ENCODE measurements at regions not wholly inside any gene's neighbourhood (a gene's known extent, or its start where the extent isn't known, plus 50 kb on each side); places are given as distances from the start of the nearest gene placed in this dataset.

DNA sequence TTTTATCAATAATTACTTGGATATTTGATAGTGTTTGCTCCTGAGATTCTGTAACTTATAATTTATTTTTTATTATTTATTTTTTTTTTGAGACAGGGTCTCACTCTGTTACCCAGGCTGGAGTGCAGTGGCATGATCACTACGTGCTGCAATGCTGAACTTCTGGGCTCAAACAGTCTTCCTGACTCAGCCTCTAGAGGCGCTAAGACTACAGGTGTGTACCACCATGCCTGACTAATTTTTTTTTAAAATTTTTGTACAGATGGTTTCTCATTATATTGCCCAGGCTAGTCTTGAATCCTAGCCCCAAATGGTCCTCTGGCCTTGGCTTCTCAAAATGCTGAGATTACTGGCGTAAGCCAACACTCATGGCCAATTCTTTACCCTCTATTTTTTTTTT, 845.5 kb upstream of the ADGRL4 start:
- DNase-seq = peak; percentile 11

DNA sequence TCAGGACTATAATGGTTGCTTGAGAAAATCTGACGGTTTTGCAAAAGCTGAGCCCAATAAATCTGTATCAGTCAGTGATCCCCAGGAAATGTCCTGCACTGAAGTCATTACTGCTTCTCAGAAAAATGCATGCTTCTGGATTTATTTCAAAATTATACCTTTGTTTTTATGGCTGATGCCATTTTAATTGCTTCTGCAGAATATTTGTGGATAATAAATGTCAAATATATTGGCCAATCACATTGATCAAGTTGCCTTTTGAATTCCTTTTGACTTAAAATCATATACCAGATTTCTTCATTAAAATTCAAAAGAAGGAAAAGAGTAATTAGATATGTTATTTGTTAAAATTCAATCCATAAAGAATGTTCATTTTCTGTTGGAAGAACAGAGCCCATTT, 842.9 kb upstream of the ADGRL4 start:
- DNase-seq = no peak

- DNase-seq = no peak
Measured at GRCh38 chr1:79848316-79848715, 841.8 kb upstream of the ADGRL4 start.

GRCh38 chr1:79847700-79848099, 841.2 kb upstream of the ADGRL4 start:
- no peak for DNase-seq

GRCh38 chr1:79845936-79846335, 839.4 kb upstream of the ADGRL4 start:
- no peak for DNase-seq

DNA sequence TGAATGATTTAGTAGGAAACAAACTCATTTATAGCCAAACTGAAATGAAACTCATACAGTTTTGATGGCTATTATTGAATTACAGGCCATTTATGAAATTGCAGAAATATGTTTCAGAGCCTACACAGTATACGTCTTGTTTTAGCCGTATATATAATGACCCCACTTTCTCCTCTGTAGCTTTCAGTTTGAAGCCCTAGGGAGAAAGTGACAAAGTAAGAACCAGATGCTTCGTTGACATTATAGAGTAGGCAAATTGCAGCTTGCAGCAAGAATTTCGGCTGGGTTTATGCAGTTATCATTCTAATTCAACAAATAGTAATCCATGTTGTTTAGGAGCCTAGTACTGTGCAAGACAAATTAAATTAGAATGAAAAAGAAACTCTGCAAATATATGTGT, 836.3 kb upstream of the ADGRL4 start:
- no peak for DNase-seq

DNA sequence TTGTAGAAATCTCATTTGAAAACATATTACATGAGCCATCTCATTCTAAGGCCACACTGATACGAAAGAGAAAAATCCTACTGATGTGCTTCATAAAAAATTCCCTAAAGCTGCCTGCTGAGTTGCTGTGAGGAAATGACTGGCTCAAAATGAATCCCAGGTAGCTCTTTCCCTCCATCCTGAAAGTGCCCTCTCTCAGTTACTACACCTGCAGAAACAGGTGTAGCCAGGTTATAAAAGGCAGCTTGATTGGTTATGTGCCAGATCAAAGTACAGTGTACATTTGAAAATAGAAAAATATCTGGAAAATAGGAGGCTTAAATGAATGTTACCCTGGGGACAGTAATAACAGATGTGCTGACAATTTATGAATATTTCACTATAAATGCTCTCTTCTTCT, 833.4 kb upstream of the ADGRL4 start:
- no peak for DNase-seq

GRCh38 chr1:79827446-79827845, 820.9 kb upstream of the ADGRL4 start:
- DNase-seq = no peak

GRCh38 chr1:79825551-79825950, 819.0 kb upstream of the ADGRL4 start:
- no peak for DNase-seq

DNA sequence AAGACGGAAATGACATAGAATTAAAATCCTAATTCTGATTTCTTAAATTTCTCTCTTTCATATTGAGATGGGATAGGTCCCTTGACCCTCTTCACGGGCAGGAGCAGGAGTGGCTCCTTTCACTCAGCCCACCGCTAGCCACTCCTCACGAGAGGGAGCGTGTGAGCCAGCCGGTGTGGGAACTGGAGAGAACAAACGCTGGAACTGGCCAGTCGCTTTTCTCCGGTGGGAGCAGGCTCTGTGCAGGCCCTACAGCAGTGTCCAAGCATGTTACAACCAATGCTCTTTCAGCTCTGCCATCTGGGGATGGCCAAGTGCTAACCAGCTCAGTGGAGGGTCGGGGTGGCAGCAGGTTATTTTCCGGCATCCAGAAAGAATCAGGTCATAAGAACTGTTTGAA, 815.5 kb upstream of the ADGRL4 start:
- DNase-seq = no peak

DNA sequence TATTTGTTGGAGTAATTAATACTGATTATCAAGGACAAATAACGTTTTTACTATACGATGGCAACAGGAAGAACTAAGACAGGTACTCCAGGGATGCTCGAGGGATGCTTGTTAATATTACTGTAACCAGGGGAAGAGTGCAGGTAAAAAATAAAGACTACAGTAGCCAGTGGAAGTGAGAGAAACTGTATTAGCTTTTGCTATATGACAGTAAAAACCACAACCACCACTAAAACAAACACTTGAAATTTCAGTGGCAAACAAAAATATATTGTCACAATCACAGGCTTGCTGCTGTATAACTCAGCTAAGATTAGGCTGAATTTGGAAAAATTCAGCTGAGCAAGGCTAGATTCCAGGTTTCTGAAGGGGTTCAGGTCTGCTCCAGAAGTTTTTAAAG, 812.6 kb upstream of the ADGRL4 start:
- no peak for DNase-seq

GRCh38 chr1:79817031-79817560, 810.6 kb upstream of the ADGRL4 start:
- DNase-seq = no peak

- no peak for DNase-seq
Measured at GRCh38 chr1:79815115-79815514, 808.6 kb upstream of the ADGRL4 start.

DNA sequence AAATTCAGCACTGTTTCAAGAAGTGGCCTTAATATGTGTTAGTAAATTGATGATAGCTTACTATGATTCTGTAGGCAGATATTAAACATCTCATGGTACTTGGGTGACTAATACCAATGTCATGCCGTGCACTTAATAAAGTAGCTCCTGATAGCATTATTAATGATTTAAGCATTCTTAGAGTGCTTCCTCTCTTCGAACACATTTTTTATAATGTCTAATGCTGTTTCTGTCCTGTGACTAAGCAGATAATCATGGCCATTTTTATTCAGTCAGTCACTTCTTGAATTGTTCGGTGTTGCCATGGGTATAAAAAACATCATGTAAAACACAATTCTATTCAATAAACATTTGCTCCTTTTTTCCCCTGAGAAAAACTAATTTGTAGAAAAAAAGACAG, 804.6 kb upstream of the ADGRL4 start:
- no peak for DNase-seq

DNA sequence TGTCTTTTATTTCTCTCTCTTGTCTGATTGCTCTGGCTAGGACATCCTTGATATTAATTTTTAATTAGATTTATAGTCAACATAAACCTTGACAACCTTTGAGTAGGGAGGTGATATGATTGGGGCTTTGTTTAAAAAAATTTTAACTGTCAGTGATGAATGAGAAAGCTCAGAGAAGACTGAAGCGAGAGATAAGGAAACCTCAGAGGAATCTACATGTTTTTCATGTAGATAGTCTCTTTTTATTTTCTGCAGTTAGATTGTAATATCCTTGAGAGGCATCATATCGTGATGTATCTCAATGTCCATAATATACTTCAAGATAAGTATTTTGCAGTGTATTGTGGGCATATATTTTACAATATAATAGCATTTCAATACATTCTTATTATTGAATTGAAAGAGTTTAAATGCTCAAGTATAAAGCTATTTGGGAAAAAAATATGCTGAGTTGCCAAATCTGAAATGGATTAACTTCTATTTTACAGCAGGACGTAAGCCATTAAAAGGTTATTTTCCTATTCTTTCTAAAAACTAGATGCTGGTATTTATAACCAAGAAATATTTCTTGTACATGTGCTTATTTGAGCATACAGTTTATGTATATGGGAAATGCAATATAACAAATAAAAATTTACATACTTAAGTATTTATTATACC, 802.4 kb upstream of the ADGRL4 start:
- DNase-seq = no peak

DNA sequence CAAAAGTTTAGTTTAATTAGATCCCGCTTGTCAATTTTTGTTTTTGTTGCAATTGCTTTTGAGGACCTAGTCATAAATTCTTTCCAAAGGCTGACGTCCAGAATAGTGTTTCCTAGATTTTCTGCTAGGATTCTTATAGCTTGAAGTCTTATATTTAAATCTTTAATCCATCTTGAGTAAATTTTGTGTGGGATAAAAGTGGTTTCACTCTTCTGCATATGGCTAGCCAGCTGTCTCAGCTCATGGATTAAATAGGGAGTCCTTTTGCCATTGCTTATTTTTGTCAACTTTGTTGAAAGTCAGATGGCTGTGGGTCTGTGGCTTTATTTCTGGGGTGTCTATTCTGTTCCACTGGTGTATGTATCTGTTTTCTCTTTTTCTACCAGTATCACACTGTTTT, 801.3 kb upstream of the ADGRL4 start:
- no peak for DNase-seq

DNA sequence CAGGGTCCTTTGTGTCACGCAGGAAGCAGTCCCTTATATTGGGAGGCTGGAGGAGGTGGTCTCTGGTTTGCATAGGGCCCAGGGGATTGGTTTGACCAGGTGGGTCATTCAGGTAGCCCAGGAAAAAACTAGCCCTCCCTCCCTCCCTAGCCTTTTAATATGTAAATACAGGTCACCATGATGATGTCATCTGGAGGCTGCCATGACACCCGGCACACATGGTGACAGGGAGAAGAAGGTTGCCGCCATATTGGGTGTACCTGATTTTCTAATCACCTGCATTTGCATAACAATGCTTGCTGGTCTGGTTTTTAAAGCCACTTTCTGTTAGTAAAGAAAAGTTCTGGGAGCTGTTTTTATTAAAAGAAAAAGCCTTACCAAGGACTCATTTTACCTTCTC, 791.0 kb upstream of the ADGRL4 start:
- no peak for DNase-seq

DNA sequence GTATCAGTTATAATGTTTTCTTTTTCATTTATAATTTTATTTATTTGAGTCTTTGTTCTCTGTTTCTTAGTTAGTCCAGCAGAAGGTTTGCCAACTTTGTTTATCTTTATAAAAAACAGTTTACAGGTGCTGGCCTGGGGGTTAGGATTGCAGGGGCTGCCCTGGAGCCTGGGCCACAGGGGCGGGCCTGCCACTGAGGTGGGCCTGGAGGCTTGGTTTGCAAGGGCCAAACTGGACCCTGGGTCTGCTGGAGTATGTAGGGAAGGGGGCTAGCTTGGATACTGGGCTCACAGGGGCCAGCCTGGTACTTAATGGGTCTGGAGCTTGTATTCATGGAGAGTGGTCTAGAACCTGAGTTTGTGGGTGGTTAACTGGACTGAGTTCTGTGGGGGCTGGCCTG, 789.9 kb upstream of the ADGRL4 start:
- DNase-seq = no peak

GRCh38 chr1:79792219-79792930, 785.8 kb upstream of the ADGRL4 start:
- no peak for DNase-seq

GRCh38 chr1:79791488-79792218, 785.1 kb upstream of the ADGRL4 start:
- no peak for DNase-seq

- DNase-seq = no peak
Measured at GRCh38 chr1:79790950-79791349, 784.4 kb upstream of the ADGRL4 start.

- DNase-seq = no peak
Measured at GRCh38 chr1:79787631-79788030, 781.1 kb upstream of the ADGRL4 start.

DNA sequence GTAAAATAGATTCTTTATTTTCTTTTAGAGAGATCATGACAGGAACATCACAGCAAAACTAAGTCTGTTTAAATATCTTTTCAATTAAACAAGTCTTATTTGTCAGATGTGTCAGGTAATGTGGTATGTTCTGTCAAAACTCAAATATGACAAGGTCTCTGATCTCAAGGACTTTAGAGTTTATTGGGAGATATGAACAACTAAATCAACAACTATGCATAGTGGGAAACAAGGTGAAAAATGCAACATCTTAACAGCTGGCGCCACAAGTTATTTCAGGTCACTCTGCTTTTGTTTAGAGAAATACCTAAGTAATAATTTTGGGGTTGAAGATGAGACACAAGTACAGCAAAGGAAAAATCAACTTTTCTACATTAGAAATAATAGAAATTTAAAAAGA, 779.4 kb upstream of the ADGRL4 start:
- no peak for DNase-seq

DNA sequence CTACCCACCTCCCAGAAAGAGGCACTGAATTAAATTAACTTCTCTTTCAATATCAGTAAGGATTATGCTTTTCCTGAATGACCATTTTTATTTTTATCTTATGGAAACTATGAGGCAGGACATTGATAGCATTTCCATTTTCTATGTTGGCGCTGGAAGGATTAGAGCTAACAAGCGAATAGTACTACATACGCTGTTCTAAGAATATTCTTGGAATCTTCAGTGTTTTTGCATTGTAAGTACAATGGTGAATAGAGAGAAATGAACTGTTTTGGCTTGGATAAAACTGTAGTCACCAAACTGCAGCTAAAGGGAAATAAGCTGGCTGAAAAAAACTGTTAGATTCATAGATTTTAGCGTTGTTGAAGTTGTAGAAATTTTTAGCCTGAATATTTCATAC, 779.0 kb upstream of the ADGRL4 start:
- DNase-seq = no peak
